Cardiac fibroblast (primary cell): ENCODE measurements at regions not wholly inside any gene's neighbourhood (a gene's known extent, or its start where the extent isn't known, plus 50 kb on each side); places are given as distances from the start of the nearest gene placed in this dataset.

ENCODE experiments used
- DNase-seq, 2 donors: peaks; one replicate each; pipeline versions ENCODE4 v3.0.0 to v3.0.0-alpha.2; 2010; ENCODE audit warnings: low read depth in 2 of 2
- H3K4me3 ChIP-seq, 2 donors: replicated peaks in 1 of 2; 1 replicate in 1 of 2; 2 replicates in 1 of 2; pipeline ENCODE4 v1.5.1; 2011; ENCODE audit warnings: low read depth in 2 of 2, low read length in 2 of 2, mild to moderate bottlenecking in 2 of 2, moderate library complexity in 1 of 2
- TF ChIP-seq, protein P1 (sequence below): IDR thresholded peaks from one replicate; pipeline ENCODE4 v1.5.1; 2011; ENCODE audit warnings: low read depth, mild to moderate bottlenecking, low read length, inconsistent platforms

DNA sequence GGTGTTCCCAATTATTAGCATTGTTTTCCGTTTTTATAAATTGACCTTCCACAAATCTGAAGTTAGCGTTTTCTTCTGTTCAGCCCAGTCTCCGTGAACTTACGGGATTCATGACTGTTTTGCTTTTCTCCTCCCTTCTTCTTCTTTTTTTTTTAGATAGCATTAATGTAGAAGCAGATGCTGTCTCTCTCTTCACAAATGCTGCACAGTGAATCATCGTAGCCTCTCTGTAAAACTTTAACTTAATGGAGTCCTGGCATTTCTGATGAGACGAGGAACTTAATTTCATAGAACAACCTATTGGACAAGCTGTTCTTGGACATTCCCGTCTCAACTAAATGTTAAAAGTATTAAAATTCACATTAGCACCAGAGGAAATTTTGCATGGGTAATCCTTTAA lies 138.0 kb upstream of the EEF1E1 start:
- DNase-seq = no peak
- TF ChIP-seq, protein P1, sequence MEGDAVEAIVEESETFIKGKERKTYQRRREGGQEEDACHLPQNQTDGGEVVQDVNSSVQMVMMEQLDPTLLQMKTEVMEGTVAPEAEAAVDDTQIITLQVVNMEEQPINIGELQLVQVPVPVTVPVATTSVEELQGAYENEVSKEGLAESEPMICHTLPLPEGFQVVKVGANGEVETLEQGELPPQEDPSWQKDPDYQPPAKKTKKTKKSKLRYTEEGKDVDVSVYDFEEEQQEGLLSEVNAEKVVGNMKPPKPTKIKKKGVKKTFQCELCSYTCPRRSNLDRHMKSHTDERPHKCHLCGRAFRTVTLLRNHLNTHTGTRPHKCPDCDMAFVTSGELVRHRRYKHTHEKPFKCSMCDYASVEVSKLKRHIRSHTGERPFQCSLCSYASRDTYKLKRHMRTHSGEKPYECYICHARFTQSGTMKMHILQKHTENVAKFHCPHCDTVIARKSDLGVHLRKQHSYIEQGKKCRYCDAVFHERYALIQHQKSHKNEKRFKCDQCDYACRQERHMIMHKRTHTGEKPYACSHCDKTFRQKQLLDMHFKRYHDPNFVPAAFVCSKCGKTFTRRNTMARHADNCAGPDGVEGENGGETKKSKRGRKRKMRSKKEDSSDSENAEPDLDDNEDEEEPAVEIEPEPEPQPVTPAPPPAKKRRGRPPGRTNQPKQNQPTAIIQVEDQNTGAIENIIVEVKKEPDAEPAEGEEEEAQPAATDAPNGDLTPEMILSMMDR = no peak
- no peak overlapping the region for H3K4me3 ChIP-seq

DNA sequence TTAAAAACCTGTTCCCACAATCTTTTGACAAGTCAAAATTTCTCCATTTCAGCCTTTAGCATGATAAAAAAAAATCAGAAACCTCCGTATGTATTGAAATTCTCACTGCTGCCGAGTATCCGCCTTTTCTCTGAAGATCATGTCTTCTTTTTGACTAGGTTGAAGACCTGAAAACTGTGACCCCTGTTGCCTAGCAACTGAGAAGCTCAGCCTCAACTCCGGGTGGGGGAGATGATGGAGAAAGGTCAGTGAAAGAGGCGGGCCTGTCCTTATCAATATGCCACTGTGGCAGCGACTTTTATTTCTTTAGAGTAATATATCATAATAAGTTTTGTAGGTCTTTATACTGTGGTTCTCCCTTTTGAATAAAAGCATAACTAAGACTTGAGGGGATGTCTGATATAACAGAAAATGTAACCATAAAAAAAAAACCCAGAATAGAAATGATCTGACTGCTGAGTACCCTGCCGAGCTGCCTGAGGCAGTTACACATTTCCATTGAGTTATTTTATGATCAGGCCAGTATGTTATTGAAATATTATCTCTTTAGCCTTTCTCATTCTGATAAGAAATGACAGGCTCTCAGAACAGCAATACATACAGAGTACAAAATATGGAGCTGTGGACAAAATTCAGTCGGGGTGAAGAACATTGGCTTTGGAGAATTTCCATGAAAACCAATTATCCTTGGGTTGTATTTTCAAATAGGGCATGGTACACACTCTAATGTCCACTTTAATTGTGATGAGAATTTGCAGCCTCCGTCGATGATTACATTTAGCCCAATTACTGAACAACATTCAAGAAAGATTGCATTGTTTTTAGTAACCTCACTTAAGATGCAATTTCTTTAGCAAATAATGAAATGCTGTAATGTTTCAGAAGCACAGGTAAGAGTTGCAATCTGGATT lies 136.7 kb upstream of the EEF1E1 start:
- H3K4me3 ChIP-seq = no peak overlapping the region
- DNase-seq = no peak
- TF ChIP-seq, protein P1 = no peak

DNA sequence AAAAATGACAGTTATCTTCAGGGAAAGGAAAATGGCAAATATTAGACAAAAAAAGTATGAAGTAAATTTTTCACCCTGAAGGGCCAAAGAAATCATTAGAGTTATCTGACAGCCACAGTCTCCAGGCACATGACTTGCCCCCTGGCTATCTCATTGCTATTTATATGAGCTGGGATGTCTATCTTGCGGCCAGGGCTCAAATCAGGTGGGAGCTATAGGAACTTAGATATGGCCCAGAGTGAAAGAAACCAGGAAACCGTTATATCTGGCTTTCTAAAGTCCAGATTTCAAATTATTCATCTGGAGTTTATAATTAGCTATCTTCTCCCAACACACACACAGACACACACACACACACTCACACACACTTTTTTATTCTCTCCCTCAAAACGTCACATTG lies 135.3 kb upstream of the EEF1E1 start:
- no peak for DNase-seq
- no peak overlapping the region for H3K4me3 ChIP-seq
- TF ChIP-seq, protein P1 = no peak

DNA sequence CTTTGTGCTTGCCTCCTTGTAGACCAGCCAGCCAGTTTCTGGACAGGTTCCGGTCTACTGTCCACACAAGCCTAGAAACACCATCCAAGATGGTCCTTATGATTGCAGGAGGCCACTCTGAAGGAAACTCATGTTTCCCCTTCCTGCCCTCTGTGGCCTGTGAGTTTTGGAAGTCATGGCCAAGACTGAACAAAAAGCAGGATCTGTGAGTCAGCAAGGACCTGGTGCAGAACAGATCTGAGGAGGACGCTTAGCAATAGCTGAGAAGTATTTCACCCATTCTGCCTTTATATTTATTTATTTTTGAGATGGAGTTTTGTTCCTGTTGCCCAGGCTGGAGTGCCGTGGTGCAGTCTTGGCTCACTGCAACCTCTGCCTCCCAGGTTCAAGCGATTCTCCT lies 134.6 kb upstream of the EEF1E1 start:
- TF ChIP-seq, protein P1 = no peak
- DNase-seq = no peak
- H3K4me3 ChIP-seq = no peak overlapping the region

DNA sequence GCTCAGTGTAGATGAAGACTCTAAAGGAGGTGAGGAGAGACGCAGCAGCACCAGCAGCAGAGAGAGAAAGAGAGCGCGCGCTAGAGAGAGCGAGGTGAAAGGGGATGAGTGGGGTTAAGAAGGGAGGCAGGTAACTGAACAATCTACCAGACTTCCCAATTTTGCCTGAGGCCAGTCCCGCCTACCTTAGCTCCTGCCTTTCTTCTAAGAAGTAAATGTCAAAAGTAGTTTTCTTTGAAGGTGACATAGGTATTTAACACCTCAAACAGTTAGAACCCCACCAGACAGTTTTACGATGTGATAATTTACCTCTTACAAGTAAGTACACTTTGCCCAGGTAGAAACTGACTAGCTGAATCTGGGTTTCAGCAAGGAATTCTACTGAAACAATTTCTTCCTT lies 132.0 kb upstream of the EEF1E1 start:
- TF ChIP-seq, protein P1 = no peak
- no peak for DNase-seq
- no peak overlapping the region for H3K4me3 ChIP-seq

DNA sequence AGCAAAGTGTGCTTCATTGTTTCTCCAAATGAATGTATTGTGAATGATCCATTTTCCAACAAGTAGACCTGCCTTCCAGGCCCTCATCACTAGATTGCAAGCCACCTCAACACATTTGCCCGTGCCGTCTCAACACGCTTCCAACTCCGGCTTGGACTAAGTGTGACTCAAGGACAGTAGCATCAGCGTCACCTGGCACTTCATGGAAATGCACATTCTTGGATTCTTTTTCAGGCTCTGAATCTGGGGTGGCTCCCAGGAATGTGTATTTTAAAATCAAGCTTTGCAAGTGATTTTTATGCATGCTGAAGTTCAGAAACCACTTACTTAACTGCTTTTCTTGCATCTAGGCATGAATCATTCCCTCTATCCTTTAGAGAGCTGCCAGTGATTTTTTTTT lies 129.6 kb upstream of the EEF1E1 start:
- DNase-seq = no peak
- TF ChIP-seq, protein P1 = no peak
- H3K4me3 ChIP-seq = no peak overlapping the region
